ENCODE measurements at regions not wholly inside any gene's neighbourhood (a gene's known extent, or its start where the extent isn't known, plus 50 kb on each side); places are given as distances from the start of the nearest gene placed in this dataset.
"Not testable (repeated sequence)": the region's sequence is repeated elsewhere in the genome, so short reads cannot be mapped to it uniquely, and the experiment has no call there.

DNA sequence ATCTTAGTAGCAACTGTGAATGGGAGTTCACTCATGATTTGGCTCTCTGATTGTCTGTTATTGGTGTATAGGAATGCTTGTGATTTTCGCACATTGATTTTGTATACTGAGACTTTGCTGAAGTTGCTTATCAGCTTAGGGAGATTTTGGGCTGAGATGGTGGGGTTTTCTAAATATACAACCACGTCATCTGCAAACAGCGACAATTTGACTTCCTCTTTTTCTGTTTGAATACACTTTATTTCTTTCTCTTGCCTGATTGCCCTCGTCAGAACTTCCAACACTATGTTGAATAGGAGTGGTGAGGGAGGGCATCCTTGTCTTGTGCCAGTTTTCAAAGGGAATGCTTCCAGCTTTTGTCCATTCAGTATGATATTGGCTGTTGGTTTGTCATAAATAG is 1883.1 kb upstream of the TENM3 start:
- not testable (repeated sequence) for DNase-seq

GRCh38 chr4:180363815-180364214 is 1879.4 kb upstream of the TENM3 start:
- DNase-seq: no peak

DNA sequence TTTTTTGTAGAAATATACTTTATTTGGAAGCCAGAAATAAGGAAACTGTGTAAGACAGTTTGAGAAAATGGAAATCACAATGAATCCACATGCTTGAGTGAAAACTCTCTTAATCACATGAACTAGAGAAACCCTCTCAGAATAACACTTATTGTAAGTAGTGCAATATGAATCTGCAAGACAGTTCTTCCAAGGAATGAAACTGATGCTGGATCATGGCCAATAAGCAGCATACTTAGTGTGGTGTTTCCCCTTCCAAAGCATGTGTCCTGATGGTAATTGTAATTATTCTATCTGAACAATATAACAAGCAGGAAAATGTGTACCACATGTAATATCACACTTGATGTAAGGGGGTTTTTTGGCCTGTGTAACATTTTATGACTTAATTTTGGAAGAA is 1870.5 kb upstream of the TENM3 start:
- DNase-seq: no peak

DNA sequence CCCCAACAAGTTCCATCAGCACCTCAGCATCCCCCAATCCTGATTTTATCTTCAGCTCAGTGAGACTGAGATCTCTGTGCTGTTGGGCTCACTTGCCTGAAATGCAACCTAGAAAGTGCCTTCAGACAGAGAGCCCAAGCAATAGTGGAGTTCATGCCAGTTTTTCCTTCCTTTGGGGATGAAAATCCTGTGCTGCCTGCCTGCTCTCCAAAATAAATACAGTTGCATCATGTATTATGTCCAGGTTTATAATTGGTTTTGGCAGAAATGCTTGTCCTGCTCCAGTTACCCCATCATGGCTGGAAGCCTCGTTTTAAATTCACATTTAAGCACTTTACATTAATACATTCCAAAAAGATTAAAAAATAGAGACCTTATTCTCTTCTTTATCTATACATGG is 1865.5 kb upstream of the TENM3 start:
- no peak for DNase-seq

DNA sequence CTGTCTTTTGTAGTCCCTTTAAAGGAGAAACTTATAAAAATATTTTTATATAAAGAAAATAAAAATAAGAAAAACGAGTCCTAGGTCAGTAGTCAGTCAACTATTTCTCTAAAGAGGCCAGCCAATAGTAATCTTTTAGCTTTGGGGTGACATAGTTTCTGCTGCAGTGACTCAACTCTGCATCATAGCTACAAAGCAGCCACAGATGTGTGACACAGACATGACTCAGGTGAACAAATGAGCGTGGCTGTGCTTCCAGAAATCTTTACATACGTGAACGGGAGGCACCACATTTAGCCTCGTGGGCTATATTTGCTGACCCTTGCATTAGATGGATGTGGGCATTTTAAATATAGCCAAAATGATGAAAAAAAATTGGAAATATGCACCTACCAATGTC is 1862.5 kb upstream of the TENM3 start:
- no peak for DNase-seq

GRCh38 chr4:180391613-180392012 is 1851.6 kb upstream of the TENM3 start:
- no peak for DNase-seq

- no peak for DNase-seq
Observed at GRCh38 chr4:180394312-180394711, 1848.9 kb upstream of the TENM3 start.

DNA sequence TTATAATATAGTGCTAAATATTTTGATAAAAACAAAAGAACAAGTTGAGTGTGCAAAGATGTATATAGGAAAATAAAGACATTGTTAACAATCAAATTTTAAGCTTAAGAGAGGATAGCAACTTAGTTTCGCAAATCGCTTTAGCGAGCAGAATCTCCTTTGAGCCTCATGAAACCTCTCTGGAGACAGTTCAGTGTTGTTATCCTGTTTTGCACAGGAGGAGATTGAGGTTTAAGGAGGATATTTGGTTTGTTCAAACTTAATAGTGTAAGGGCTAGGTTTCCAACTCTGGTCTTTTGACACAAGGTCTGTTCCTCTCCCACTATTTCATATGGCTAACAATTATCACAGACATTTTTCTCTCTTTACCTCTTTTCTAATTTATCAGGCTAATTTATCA is 1848.5 kb upstream of the TENM3 start:
- no peak for DNase-seq

- no peak for DNase-seq
Observed at GRCh38 chr4:180398564-180398963, 1844.6 kb upstream of the TENM3 start.

GRCh38 chr4:180407275-180407885 is 1835.8 kb upstream of the TENM3 start:
- DNase-seq: no peak

DNA sequence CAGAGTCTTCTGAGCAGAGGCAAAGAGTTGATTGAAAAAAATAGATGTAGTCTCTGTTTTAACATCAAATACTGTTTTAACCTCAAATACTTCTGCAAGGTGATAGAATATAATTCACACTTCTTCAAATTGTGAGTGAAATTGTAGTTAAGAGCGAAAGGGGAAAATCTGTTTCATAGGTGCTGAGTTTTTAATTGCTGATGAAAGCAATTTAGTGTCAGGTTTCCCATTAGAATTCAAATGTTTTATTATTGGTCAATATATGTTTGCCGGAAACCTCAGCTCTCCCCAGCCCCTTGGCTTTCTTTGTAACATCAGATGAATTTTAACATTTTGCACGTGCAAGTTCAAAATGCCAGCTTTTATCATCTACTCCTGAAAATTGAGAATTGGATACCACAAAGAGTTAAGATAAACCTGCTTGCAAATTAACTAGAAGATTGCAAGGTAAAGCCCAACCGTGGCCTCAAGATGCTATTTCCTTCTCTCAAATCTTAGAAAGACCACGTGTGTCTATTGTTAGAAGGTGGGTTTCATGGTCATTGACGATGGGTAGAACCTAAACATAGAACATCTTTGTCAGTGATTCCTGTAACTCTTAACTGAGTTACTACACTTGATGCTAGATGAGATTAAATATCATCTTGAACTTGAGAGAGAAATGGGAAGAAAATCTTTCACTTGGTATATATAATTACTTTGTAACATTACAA is 1824.2 kb upstream of the TENM3 start:
- no peak for DNase-seq

DNA sequence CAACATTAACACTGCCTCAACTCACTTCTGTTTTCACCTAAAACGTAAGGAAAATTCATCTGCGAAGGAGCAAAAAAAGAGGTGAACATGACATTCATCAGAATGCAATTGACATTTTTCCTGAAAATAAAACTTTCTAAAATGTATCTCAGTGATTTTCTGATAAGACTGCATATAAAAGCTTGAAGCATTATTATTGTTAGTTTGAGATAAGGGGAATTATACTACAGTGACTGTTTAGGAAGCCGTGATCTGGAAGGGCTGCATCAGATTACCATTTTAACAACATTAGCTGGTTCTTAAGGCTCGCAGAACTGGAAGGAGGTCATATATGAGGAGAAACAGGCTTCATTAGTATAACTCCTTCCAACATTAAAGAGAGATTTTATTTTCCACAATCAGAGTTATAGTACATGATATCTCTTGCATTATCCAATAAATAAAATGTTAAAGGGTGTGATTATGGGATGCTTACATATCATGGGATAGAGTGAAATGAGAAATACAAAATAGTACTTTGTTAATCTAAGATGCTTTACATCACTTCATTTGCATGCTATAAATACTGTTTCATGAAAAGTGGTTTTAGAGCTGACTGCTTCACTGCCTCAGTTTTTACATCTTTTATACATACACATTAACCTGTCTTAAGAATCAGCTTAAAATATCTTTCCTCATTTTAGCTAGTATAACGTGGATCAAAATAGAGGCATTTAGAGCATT is 1820.1 kb upstream of the TENM3 start:
- DNase-seq: no peak

DNA sequence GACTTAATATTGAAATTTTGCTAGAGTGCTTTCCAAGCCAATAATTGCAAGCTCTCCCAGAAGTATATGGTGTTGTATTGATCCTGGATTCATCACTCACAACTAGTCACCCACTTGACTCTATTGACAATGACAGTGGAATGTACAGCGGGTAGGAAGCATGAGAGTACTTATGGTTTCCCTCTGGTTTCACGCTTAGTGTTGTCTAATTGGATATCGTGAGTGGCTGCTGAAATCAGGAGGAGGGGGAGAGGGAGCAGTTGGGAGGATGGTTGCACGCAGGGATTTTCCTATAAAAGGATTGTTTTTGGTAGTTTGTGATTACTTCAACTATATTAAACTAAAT is 1819.5 kb upstream of the TENM3 start:
- no peak for DNase-seq

GRCh38 chr4:180426938-180427337 is 1816.3 kb upstream of the TENM3 start:
- no peak for DNase-seq

GRCh38 chr4:180430283-180430682 is 1812.9 kb upstream of the TENM3 start:
- DNase-seq: no peak

- no peak for DNase-seq
Observed at GRCh38 chr4:180434131-180434895, 1808.9 kb upstream of the TENM3 start.

GRCh38 chr4:180436361-180436760 is 1806.8 kb upstream of the TENM3 start:
- no peak for DNase-seq

GRCh38 chr4:180437601-180438000 is 1805.6 kb upstream of the TENM3 start:
- DNase-seq: no peak

GRCh38 chr4:180448306-180448705 is 1794.9 kb upstream of the TENM3 start:
- no peak for DNase-seq

- DNase-seq: peak; percentile 43
Observed at GRCh38 chr4:180449395-180449956, 1793.7 kb upstream of the TENM3 start.

GRCh38 chr4:180455226-180455625 is 1788.0 kb upstream of the TENM3 start:
- peak; percentile 75 for DNase-seq

GRCh38 chr4:180456928-180457327 is 1786.3 kb upstream of the TENM3 start:
- no peak for DNase-seq

DNA sequence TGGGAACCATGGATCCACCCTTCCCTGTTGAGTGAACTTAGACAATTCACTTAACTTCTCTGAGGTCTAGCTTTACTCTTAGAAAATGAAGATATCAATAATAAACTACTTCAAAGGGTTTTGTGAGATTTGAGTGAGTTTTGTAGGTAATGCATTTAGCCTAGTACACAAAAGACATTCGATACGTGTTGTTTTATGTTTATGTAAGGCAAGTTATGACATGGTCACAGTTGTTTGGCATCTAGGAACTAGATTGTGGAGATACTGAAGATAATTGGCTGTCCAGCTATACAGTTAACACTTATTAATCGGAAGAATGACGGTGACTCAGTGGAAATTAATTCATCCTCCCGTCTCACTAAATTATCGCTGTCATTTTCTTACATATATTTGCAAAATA is 1781.1 kb upstream of the TENM3 start:
- no peak for DNase-seq
